IPS-18a (cell line): ENCODE measurements at regions not wholly inside any gene's neighbourhood (a gene's known extent, or its start where the extent isn't known, plus 50 kb on each side); places are given as distances from the start of the nearest gene placed in this dataset.
"Not testable (repeated sequence)": the region's sequence is repeated elsewhere in the genome, so short reads cannot be mapped to it uniquely, and the experiment has no call there.

Source experiments
- H3K27ac ChIP-seq: one replicate; pipeline ENCODE4 v1.5.1; 2013; ENCODE audit warnings: low read length
- H3K27me3 ChIP-seq: one replicate; pipeline ENCODE4 v1.6.1; 2013; ENCODE audit warnings: mild to moderate bottlenecking, low read length; ENCODE audit not compliant: control insufficient read depth, insufficient read depth
- H3K36me3 ChIP-seq: one replicate; pipeline ENCODE4 v1.6.1; 2013; ENCODE audit warnings: low read depth, low read length; ENCODE audit not compliant: control insufficient read depth
- H3K4me1 ChIP-seq: one replicate; pipeline ENCODE4 v1.6.1; 2013; ENCODE audit warnings: low read depth, low read length; ENCODE audit not compliant: control insufficient read depth
- H3K4me3 ChIP-seq: one replicate; pipeline ENCODE4 v1.5.1; 2013; ENCODE audit warnings: low read length
- H3K9ac ChIP-seq: one replicate; pipeline ENCODE4 v1.6.1; 2013; ENCODE audit warnings: mild to moderate bottlenecking, low read length, moderate library complexity
- H3K9me3 ChIP-seq: one replicate; pipeline ENCODE4 v1.6.1; 2013; ENCODE audit warnings: low read depth, low read length; ENCODE audit not compliant: control insufficient read depth

GRCh38 chr21:24444736-24445135 lies 1162.5 kb downstream of the MRPL39 start:
- Histone ChIP-seq H3K4me1 (no peaks in the 10 kb centered on the region), H3K9ac (no peak overlapping the region)

GRCh38 chr21:24436236-24436635 lies 1171.0 kb downstream of the MRPL39 start:
- Histone ChIP-seq H3K9ac (no peak overlapping the region), H3K27ac (no peak overlapping the region), H3K36me3 (no peaks in the 10 kb centered on the region), H3K9me3 (peaks cover 14% of the 10 kb centered on the region), H3K27me3 (no peaks in the 10 kb centered on the region), H3K4me3 (no peak overlapping the region), H3K4me1 (no peaks in the 10 kb centered on the region)

More at GRCh38 chr21:24444736-24445135, 1162.5 kb downstream of the MRPL39 start:
- H3K27ac ChIP-seq, result no peak overlapping the region
- no peaks in the 10 kb centered on the region for H3K27me3 ChIP-seq
- H3K9me3 ChIP-seq, result peaks cover 20% of the 10 kb centered on the region
- no peaks in the 10 kb centered on the region for H3K36me3 ChIP-seq
- no peak overlapping the region for H3K4me3 ChIP-seq

GRCh38 chr21:24428591-24429199 lies 1178.6 kb downstream of the MRPL39 start:
- H3K27ac ChIP-seq, result no peak overlapping the region
- H3K4me1 ChIP-seq, result peaks cover 5% of the 10 kb centered on the region
- H3K4me3 ChIP-seq, result no peak overlapping the region
- H3K36me3 ChIP-seq, result no peaks in the 10 kb centered on the region
- H3K9ac ChIP-seq, result no peak overlapping the region
- no peaks in the 10 kb centered on the region for H3K9me3 ChIP-seq
- no peaks in the 10 kb centered on the region for H3K27me3 ChIP-seq

- Histone ChIP-seq H3K36me3 (no peaks in the 10 kb centered on the region), H3K4me3 (no peak overlapping the region), H3K27ac (no peak overlapping the region), H3K4me1 (peaks cover 17% of the 10 kb centered on the region), H3K27me3 (peaks cover 4% of the 10 kb centered on the region), H3K9ac (no peak overlapping the region), H3K9me3 (peaks cover 11% of the 10 kb centered on the region)
Observed at GRCh38 chr21:24424776-24425175, 1182.5 kb downstream of the MRPL39 start.

- Histone ChIP-seq H3K27ac (no peak overlapping the region), H3K4me3 (no peak overlapping the region), H3K4me1 (peaks cover 17% of the 10 kb centered on the region), H3K9ac (no peak overlapping the region), H3K36me3 (no peaks in the 10 kb centered on the region), H3K9me3 (peaks cover 23% of the 10 kb centered on the region), H3K27me3 (peaks cover 4% of the 10 kb centered on the region)
Observed at GRCh38 chr21:24423546-24423945, 1183.7 kb downstream of the MRPL39 start.

- no peak overlapping the region for H3K9ac ChIP-seq
- peaks cover 4% of the 10 kb centered on the region for H3K27me3 ChIP-seq
- peaks cover 17% of the 10 kb centered on the region for H3K4me1 ChIP-seq
- H3K36me3 ChIP-seq, result no peaks in the 10 kb centered on the region
- H3K9me3 ChIP-seq, result peaks cover 41% of the 10 kb centered on the region
- H3K4me3 ChIP-seq, result no peak overlapping the region
- no peak overlapping the region for H3K27ac ChIP-seq
Observed at GRCh38 chr21:24420689-24421088, 1186.6 kb downstream of the MRPL39 start.

GRCh38 chr21:24419641-24420040 lies 1187.6 kb downstream of the MRPL39 start:
- H3K9ac ChIP-seq, H3K27ac ChIP-seq, H3K27me3 ChIP-seq, H3K4me3 ChIP-seq, H3K36me3 ChIP-seq: not testable (repeated sequence)
- Histone ChIP-seq H3K4me1 (peaks cover 17% of the 10 kb centered on the region), H3K9me3 (peaks cover 46% of the 10 kb centered on the region)

- Histone ChIP-seq H3K27me3 (peaks cover 4% of the 10 kb centered on the region), H3K4me3 (no peak overlapping the region), H3K27ac (no peak overlapping the region), H3K4me1 (peaks cover 12% of the 10 kb centered on the region), H3K36me3 (no peaks in the 10 kb centered on the region), H3K9me3 (peaks cover 46% of the 10 kb centered on the region), H3K9ac (no peak overlapping the region)
Observed at GRCh38 chr21:24418671-24419070, 1188.6 kb downstream of the MRPL39 start.

- H3K4me1 ChIP-seq, result no peaks in the 10 kb centered on the region
- no peak overlapping the region for H3K9ac ChIP-seq
- no peaks in the 10 kb centered on the region for H3K36me3 ChIP-seq
- no peaks in the 10 kb centered on the region for H3K27me3 ChIP-seq
- peaks cover 10% of the 10 kb centered on the region for H3K9me3 ChIP-seq
- no peak overlapping the region for H3K4me3 ChIP-seq
- no peak overlapping the region for H3K27ac ChIP-seq
Observed at GRCh38 chr21:24411429-24411828, 1195.9 kb downstream of the MRPL39 start.

- H3K4me3 ChIP-seq, result no peak overlapping the region
- H3K9ac ChIP-seq, result no peak overlapping the region
- H3K9me3 ChIP-seq, result peaks cover 10% of the 10 kb centered on the region
Observed at GRCh38 chr21:24403221-24403620, 1204.1 kb downstream of the MRPL39 start.

GRCh38 chr21:24395320-24395923 lies 1211.9 kb downstream of the MRPL39 start:
- no peaks in the 10 kb centered on the region for H3K4me1 ChIP-seq
- H3K27me3 ChIP-seq, result no peaks in the 10 kb centered on the region
- no peaks in the 10 kb centered on the region for H3K36me3 ChIP-seq
- H3K9me3 ChIP-seq, result peaks cover 7% of the 10 kb centered on the region
- no peak overlapping the region for H3K9ac ChIP-seq
- no peak overlapping the region for H3K4me3 ChIP-seq
- H3K27ac ChIP-seq, result no peak overlapping the region

More at GRCh38 chr21:24403221-24403620, 1204.1 kb downstream of the MRPL39 start:
- no peak overlapping the region for H3K27ac ChIP-seq
- no peaks in the 10 kb centered on the region for H3K27me3 ChIP-seq
- no peaks in the 10 kb centered on the region for H3K4me1 ChIP-seq
- no peaks in the 10 kb centered on the region for H3K36me3 ChIP-seq

- Histone ChIP-seq H3K4me3 (no peak overlapping the region), H3K9me3 (peaks cover 9% of the 10 kb centered on the region), H3K4me1 (no peaks in the 10 kb centered on the region), H3K27ac (no peak overlapping the region), H3K9ac (no peak overlapping the region), H3K36me3 (no peaks in the 10 kb centered on the region), H3K27me3 (no peaks in the 10 kb centered on the region)
Observed at GRCh38 chr21:24375201-24375600, 1232.1 kb downstream of the MRPL39 start.
